Keratinocyte (primary cell): ENCODE measurements at regions not wholly inside any gene's neighbourhood (a gene's known extent, or its start where the extent isn't known, plus 50 kb on each side); places are given as distances from the start of the nearest gene placed in this dataset.

Source experiments
- DNase-seq: peaks from one replicate; pipeline ENCODE4 v3.0.0-alpha.2; 2011; ENCODE audit warnings: low read depth, missing footprints, low spot score
- FAIRE-seq: peaks from 2 replicates; lab custom pipeline; 2011; peaks lifted over from hg19 to GRCh38; lab: Jason Lieb, UNC
- H2AFZ ChIP-seq: 2 replicates; pipeline ENCODE4 v1.6.0; 2012; ENCODE audit warnings: low read length, control low read depth, inconsistent platforms; ENCODE audit not compliant: control insufficient read depth
- H3K27ac ChIP-seq: 2 replicates; pipeline ENCODE4 v1.5.1; 2011; ENCODE audit warnings: low read length; ENCODE audit not compliant: control insufficient read depth, insufficient read depth
- H3K27me3 ChIP-seq: 3 replicates; pipeline ENCODE4 v1.6.0; 2011; ENCODE audit warnings: low read length; ENCODE audit not compliant: control insufficient read depth, insufficient read depth; ENCODE audit errors: extremely low read depth
- H3K36me3 ChIP-seq, 2 experiments: 2 replicates in 1 of 2; 3 replicates in 1 of 2; pipeline ENCODE4 v1.5.1; 2011; ENCODE audit warnings: low read length in 2 of 2, mild to moderate bottlenecking in 1 of 2; ENCODE audit not compliant: control insufficient read depth in 2 of 2, insufficient read depth in 2 of 2; ENCODE audit errors: extremely low read depth in 1 of 2
- H3K4me1 ChIP-seq: 3 replicates; pipeline ENCODE4 v1.5.1; 2011; ENCODE audit warnings: low read length; ENCODE audit not compliant: control insufficient read depth, insufficient read depth; ENCODE audit errors: extremely low read depth
- H3K4me2 ChIP-seq: 3 replicates; pipeline ENCODE4 v1.6.0; 2011; ENCODE audit warnings: low read depth, low read length; ENCODE audit not compliant: control insufficient read depth, insufficient read depth; ENCODE audit errors: extremely low read depth
- H3K4me3 ChIP-seq, 3 experiments: fragments of 200-600 bp in 1 of 3; sonication (generic) in 1 of 3; 2 replicates in 2 of 3; 3 replicates in 1 of 3; pipeline ENCODE4 v1.5.1; 2011 to 2016; ENCODE audit warnings: low read length in 3 of 3, mild to moderate bottlenecking in 3 of 3, control low read depth in 2 of 3, inconsistent platforms in 1 of 3, low read depth in 1 of 3, mixed read lengths in 1 of 3, mixed run types in 1 of 3, moderate library complexity in 1 of 3; ENCODE audit not compliant: control insufficient read depth in 2 of 3, insufficient read depth in 2 of 3; ENCODE audit errors: extremely low read depth in 1 of 3
- H3K79me2 ChIP-seq: 2 replicates; pipeline ENCODE4 v1.6.0; 2012; ENCODE audit warnings: low read length; ENCODE audit not compliant: control insufficient read depth, insufficient read depth
- H3K9ac ChIP-seq: 3 replicates; pipeline ENCODE4 v1.6.0; 2011; ENCODE audit warnings: low read length; ENCODE audit not compliant: control insufficient read depth, insufficient read depth; ENCODE audit errors: extremely low read depth
- H3K9me1 ChIP-seq: 3 replicates; pipeline ENCODE4 v1.6.0; 2011; ENCODE audit warnings: low read length; ENCODE audit not compliant: control insufficient read depth, insufficient read depth; ENCODE audit errors: extremely low read depth
- H3K9me3 ChIP-seq: 2 replicates; pipeline ENCODE4 v1.5.1; 2012; ENCODE audit warnings: low read depth, low read length; ENCODE audit not compliant: control insufficient read depth
- H4K20me1 ChIP-seq: 3 replicates; pipeline ENCODE4 v1.6.0; 2011; ENCODE audit warnings: low read length; ENCODE audit not compliant: control insufficient read depth, insufficient read depth; ENCODE audit errors: extremely low read depth
- EZH2 ChIP-seq: IDR thresholded peaks from one replicate; pipeline ENCODE4 v1.6.1; 2012; ENCODE audit warnings: inconsistent platforms, mild to moderate bottlenecking, low read length, moderate library complexity
- dilution Hi-C: fragments of 300-500 bp; cut with MboI; formaldehyde crosslinking; loops from one replicate; pipeline ENCODE4 v1.7.0; 2020; ENCODE audit warnings: low sequenced_read_pairs; ENCODE audit not compliant: extremely low pct_ligation_motif_present
- TF ChIP-seq, protein P1 (sequence below), 3 experiments: IDR thresholded peaks in 1 of 3; conservative IDR thresholded peaks in 1 of 3; optimal IDR thresholded peaks in 1 of 3; 2 replicates in 2 of 3; 3 replicates in 1 of 3; pipeline versions ENCODE3 to v1.5.1; 2011; ENCODE audit warnings: low read length in 3 of 3, mild to moderate bottlenecking in 3 of 3, moderate library complexity in 2 of 3, control low read depth in 1 of 3, inconsistent platforms in 1 of 3; ENCODE audit not compliant: insufficient read depth in 2 of 3; ENCODE audit errors: extremely low read depth in 1 of 3

GRCh38 chr21:35578347-35578782, 482.0 kb downstream of the SETD4 start:
- Histone ChIP-seq H3K9me3 (no peaks in the 10 kb centered on the region), H3K79me2 (no peaks in the 10 kb centered on the region), H2AFZ (no peak overlapping the region), H3K4me3 (no peak overlapping the region), H3K9ac (no peak overlapping the region), H3K9me1 (no peaks in the 10 kb centered on the region), H3K27me3 (no peaks in the 10 kb centered on the region), H3K27ac (no peak overlapping the region), H4K20me1 (no peaks in the 10 kb centered on the region), H3K4me2 (no peak overlapping the region), H3K36me3 (no peaks in the 10 kb centered on the region), H3K4me1 (no peaks in the 10 kb centered on the region)
- DNase-seq, result no peak
- dilution Hi-C loops, result no loop called here
- FAIRE-seq, result no peak
- TF ChIP-seq, protein P1, sequence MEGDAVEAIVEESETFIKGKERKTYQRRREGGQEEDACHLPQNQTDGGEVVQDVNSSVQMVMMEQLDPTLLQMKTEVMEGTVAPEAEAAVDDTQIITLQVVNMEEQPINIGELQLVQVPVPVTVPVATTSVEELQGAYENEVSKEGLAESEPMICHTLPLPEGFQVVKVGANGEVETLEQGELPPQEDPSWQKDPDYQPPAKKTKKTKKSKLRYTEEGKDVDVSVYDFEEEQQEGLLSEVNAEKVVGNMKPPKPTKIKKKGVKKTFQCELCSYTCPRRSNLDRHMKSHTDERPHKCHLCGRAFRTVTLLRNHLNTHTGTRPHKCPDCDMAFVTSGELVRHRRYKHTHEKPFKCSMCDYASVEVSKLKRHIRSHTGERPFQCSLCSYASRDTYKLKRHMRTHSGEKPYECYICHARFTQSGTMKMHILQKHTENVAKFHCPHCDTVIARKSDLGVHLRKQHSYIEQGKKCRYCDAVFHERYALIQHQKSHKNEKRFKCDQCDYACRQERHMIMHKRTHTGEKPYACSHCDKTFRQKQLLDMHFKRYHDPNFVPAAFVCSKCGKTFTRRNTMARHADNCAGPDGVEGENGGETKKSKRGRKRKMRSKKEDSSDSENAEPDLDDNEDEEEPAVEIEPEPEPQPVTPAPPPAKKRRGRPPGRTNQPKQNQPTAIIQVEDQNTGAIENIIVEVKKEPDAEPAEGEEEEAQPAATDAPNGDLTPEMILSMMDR (optimal IDR thresholded peaks at IDR 0.05 in 1 of 3, IDR thresholded peaks at IDR 0.05 in 1 of 3, conservative IDR thresholded peaks at IDR 0.05 in 1 of 3; ENCODE audit: extremely low read depth in 1 of 3, insufficient read depth in 2 of 3, low read length in 3 of 3), result no peak
- no peak for TF ChIP-seq EZH2

GRCh38 chr21:35575280-35575915, 484.9 kb downstream of the SETD4 start:
- Histone ChIP-seq H4K20me1 (no peaks in the 10 kb centered on the region), H3K27me3 (no peaks in the 10 kb centered on the region), H2AFZ (no peak overlapping the region), H3K36me3 (no peaks in the 10 kb centered on the region), H3K79me2 (no peaks in the 10 kb centered on the region), H3K9ac (no peak overlapping the region), H3K4me2 (no peak overlapping the region), H3K9me3 (no peaks in the 10 kb centered on the region), H3K4me3 (no peak overlapping the region), H3K9me1 (no peaks in the 10 kb centered on the region), H3K27ac (no peak overlapping the region), H3K4me1 (no peaks in the 10 kb centered on the region)
- FAIRE-seq (no peak), DNase-seq (no peak)
- TF ChIP-seq, protein P1 (optimal IDR thresholded peaks at IDR 0.05 in 1 of 3, IDR thresholded peaks at IDR 0.05 in 1 of 3, conservative IDR thresholded peaks at IDR 0.05 in 1 of 3; ENCODE audit: extremely low read depth in 1 of 3, insufficient read depth in 2 of 3, low read length in 3 of 3), result no peak
- dilution Hi-C loops, result no loop called here
